NCI-H2107 treated with DMSO at 0.1 percent for 48 hours (cell line): ENCODE measurements at regions not wholly inside any gene's neighbourhood (a gene's known extent, or its start where the extent isn't known, plus 50 kb on each side); places are given as distances from the start of the nearest gene placed in this dataset.
"Not testable (repeated sequence)": the region's sequence is repeated elsewhere in the genome, so short reads cannot be mapped to it uniquely, and the experiment has no call there.

Source experiments
- DNase-seq: peaks from one replicate; lab custom pipeline; 2025; ENCODE audit not compliant: unreplicated experiment; lab: John Stamatoyannopoulos, UW

DNA sequence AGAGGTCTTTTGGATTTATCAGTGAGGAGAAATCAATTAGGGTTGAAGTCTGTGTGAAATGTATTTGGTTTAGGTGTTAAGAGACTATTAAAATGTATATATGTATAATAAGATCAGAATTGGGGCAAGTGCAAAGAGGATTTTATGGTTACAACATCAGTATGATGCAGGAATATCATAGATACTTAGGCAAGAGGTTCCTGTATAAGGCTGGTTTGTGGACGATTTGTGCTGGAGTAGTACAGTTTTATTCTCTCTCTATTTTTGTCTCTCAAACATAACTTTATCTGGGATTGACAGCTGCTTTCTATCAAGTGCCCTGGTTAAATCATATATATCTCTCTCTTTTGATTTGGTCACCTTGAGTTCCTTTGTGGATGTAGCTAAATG, 142.5 kb downstream of the CTH start:
- DNase-seq: no peak

DNA sequence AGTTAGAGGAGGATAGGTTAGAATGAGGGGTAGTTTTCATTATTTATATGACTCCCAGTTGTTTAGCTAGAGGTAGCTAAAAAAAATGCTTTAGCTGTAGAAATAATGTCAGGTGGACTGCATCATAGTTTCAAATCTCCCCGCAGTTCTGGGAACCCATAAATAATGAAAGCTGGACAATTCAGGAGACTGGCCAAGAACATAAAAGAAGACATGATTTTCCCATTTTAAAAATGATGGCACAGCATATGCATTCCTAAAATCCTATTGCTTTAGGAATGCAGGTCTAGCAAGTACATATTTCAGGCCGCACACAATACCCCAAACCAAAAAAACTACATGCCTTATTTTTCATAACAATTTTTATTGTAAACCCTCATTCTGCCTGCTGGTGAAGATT, 143.3 kb downstream of the CTH start:
- no peak for DNase-seq

DNA sequence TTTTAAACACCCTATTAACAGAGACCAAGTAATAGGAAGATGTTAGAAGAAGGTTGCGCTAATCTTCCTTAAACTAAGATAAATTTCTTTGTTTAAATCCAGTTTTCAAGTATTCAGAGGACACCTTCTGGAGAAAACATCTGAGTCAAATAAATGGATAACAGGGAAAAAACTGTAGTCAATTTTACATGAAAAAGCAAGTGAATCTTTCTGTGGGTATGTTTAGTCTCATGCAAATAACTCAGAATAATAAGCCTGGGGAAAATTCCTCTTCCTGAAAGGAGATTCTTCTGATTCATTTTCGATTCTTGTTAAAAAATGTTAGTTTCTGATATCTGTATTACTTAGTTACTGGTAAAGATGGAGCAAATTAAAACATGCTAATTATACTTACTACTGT, 145.5 kb downstream of the CTH start:
- no peak for DNase-seq

DNA sequence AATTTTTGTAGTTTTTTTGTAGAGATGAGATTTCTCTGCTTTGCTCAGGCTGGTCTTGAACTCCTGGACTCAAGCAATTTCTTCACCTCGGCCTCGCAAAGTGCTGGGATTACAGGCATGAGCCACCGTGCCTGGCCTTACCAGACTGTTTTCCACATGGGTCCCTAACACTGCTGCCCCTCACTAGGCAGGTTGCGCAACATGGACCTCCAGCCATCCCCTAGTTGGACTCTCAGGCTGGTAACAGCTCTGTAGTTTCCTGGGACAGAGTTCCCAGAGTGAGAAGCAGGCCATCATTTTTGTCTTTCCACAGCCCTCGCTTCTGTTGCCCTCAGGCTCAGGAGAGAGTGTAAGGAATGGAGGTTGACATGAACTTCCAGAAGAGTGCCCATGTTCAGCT, 156.1 kb downstream of the CTH start:
- DNase-seq: no peak

DNA sequence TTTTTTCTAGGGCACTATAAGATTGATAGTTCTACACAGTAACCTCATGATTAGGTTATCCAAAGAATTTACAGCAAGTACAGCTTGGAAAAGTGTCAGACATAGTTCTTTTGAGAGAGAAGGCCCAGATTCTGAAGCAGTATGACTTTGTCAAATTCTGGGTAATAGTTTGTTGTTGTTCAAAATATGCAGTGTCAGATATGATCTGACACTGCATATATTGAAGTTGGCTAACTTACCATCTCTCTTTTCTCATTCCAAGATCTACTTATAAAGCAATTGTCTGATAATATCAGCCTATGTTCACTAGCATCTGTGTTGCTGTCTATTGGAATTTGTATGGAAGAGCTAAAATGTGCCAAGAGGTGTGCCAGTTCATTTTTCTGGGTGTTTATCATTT, 160.1 kb downstream of the CTH start:
- DNase-seq: no peak

DNA sequence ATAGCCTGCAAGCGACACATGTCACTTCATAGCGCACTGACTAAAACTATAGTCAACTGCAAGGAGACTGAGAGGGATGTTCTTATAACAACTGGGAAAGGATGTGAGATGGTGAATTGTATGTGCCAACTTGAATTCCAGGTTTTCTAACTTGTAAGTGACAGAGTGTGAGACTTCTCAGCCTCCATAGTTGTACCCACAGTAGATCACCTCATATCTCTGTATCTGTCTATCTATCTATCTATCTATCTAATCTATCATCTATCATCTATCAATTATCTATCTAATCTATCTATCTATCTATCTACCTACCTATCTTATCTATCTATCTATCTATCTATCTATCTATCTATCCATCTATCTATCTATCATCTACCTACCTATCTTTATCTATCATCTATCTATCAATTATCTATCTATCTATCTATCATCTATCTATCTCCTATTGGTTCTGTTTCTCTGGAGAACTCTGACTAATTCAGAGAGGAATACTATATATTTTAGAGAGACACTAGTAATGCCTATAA, 162.3 kb downstream of the CTH start:
- DNase-seq: no peak

DNA sequence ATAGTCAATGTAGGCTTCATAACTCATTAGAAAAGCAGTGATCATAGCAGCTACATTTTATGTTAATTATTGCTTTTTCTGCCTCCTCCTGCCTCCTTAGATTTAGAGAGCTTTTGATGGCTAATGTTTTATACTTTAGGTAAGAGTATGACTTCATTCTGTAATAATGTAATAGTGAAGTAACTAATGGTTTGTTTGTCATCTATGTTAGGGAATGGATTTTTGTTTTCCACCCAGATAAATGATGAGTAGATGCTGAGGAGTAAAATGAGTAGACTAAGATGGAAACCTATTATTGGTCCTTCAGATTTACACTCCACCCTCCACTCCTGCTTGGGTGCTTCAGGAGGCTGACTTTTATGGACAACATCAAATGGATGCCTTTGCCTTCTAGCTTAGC, 170.6 kb downstream of the CTH start:
- no peak for DNase-seq

GRCh38 chr1:70583522-70583921, 172.5 kb downstream of the CTH start:
- DNase-seq: no peak

- no peak for DNase-seq
These were observed 175.0 kb downstream of the CTH start for GRCh38 chr1:70586046-70586445.

- DNase-seq: no peak
These were observed 176.9 kb downstream of the CTH start for GRCh38 chr1:70587872-70588366.

- DNase-seq: not testable (repeated sequence)
These were observed 182.5 kb downstream of the CTH start for GRCh38 chr1:70593551-70593950.

DNA sequence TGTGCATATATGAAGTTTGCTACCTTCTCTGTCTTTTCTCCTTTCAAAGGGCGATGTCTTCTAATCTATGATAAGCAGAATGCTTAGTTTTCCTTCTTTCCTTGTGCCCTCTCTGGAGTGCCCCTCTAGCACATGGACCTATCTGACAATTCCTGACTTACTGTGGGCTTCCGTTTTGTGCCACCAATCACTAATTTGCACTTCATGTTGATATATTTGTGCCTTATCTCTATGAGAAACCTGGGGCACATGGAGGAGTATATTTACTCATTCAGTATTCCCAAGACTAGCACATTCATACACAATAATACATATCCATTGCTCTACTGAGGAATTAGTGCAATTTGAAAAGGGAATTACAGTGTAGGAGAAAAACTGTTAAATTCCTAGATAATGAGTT, 197.7 kb downstream of the CTH start:
- no peak for DNase-seq

GRCh38 chr1:70610164-70610563, 199.1 kb downstream of the CTH start:
- not testable (repeated sequence) for DNase-seq

GRCh38 chr1:70616946-70617345, 205.9 kb downstream of the CTH start:
- DNase-seq: no peak

- no peak for DNase-seq
These were observed 206.7 kb downstream of the CTH start for GRCh38 chr1:70617728-70618127.

- no peak for DNase-seq
These were observed 216.8 kb downstream of the CTH start for GRCh38 chr1:70627910-70628309.

GRCh38 chr1:70628973-70629372, 217.9 kb downstream of the CTH start:
- no peak for DNase-seq

DNA sequence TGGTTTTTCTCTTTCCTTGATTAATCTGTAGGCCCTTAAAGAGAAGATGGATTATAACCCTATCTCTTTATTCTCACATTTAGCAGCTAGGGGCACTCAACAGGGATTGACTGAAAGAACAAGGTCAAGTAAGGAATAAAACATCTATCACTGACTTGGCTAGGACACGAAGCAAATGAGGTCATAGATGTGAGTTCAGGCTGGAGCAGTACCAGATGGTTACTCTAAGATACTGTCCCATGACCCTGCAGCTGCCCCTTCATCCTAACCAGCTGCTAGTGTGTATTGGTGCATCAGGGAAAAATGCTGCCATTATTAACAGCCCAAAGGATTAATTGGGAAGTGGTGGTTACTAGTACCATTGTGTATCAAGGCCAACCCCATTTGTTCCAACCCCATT, 221.9 kb downstream of the CTH start:
- no peak for DNase-seq

GRCh38 chr1:70635868-70636267, 224.8 kb downstream of the CTH start:
- DNase-seq: no peak

DNA sequence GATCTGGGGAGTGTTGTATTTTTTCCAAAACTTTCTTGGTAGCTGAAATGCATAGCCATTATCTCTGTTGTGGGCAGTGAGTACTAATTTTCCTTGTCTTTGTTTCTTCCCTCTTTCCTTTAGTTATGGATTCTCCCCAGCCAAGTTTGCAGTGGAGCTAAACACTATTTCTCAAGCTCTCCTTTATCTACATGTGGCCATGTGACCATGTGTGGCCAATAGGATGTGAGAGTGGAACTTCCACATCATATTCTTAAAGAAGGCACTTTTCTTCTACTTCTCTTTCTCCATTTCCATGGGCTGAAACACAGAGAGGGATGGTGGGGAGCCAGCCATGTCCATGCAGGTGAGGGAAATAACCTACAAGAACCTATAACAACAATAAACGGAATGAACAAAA, 230.8 kb downstream of the CTH start:
- DNase-seq: no peak

DNA sequence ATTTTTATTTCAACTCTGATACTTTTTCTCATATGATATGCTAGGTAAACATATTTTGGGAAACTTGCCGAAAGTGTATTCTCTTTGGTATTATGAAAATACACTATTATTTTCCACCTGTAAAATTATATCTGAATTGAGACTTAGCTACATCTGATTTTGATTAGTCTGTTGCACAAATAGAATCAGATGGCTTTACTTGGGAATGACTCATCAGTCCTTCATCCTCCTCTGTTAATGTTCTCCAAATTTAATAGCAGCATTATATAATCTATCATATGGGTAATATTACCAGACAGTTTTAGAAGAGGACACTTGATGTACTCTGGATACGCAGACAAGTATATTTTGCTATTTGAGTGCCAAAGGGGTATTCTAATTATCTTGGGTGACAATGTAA, 245.3 kb downstream of the CTH start:
- DNase-seq: no peak

- DNase-seq: no peak
These were observed 248.8 kb downstream of the CTH start for GRCh38 chr1:70659891-70660290.

GRCh38 chr1:70666381-70667140, 255.5 kb downstream of the CTH start:
- DNase-seq: no peak
